ENCODE measurements at regions not wholly inside any gene's neighbourhood (a gene's known extent, or its start where the extent isn't known, plus 50 kb on each side); places are given as distances from the start of the nearest gene placed in this dataset.

- Histone ChIP-seq H3K4me3 (ENCODE audit: control insufficient read depth in 1 of 7, extremely low read depth in 1 of 7, insufficient read depth in 4 of 7, low read depth in 2 of 7, low read length in 6 of 7) (no peak overlapping the region), H3K36me3 (ENCODE audit: control insufficient read depth in 4 of 4, insufficient read depth in 4 of 4, low read length in 3 of 4) (peaks cover 0 to 7% (median 2%) of the 10 kb centered on the region in 4 experiments), H3K9me3 (ENCODE audit: control extremely low read depth in 1 of 5, control insufficient read depth in 4 of 5, insufficient read depth in 2 of 5, low read depth in 1 of 5, low read length in 4 of 5) (peaks cover 0 to 14% (median 4%) of the 10 kb centered on the region in 5 experiments), H3K27ac (ENCODE audit: insufficient read depth in 1 of 2, low read depth in 1 of 2, low read length in 2 of 2, poor library complexity in 1 of 2, severe bottlenecking in 2 of 2) (no peak overlapping the region), H3K27me3 (replicated peaks in 2 of 5; ENCODE audit: control insufficient read depth in 4 of 5, insufficient read depth in 5 of 5, low read length in 4 of 5) (no peaks in the 10 kb centered on the region), H3K4me1 (ENCODE audit: control extremely low read depth in 1 of 4, control insufficient read depth in 4 of 4, insufficient read depth in 4 of 4, low read length in 3 of 4) (no peaks in the 10 kb centered on the region)
- ChIA-PET CTCF (no interaction called here), POLR2A (no interaction called here)
- no peak for DNase-seq
- WGBS (ENCODE audit: insufficient coverage), result 93% methylated on average over 2 of the region's 3 CpGs
Measured at GRCh38 chr3:168730073-168730472, 634.3 kb upstream of the GOLIM4 start.

- ChIA-PET POLR2A (no interaction called here), CTCF (no interaction called here)
- H3K9me3 ChIP-seq (ENCODE audit: control extremely low read depth in 1 of 5, control insufficient read depth in 4 of 5, insufficient read depth in 2 of 5, low read depth in 1 of 5, low read length in 4 of 5), result peaks cover 0 to 13% (median 0%) of the 10 kb centered on the region in 5 experiments
- no peak overlapping the region for H3K4me3 ChIP-seq (ENCODE audit: control insufficient read depth in 1 of 7, extremely low read depth in 1 of 7, insufficient read depth in 4 of 7, low read depth in 2 of 7, low read length in 6 of 7)
- H3K4me1 ChIP-seq (ENCODE audit: control extremely low read depth in 1 of 4, control insufficient read depth in 4 of 4, insufficient read depth in 4 of 4, low read length in 3 of 4), result no peaks in the 10 kb centered on the region
- H3K27ac ChIP-seq (ENCODE audit: insufficient read depth in 1 of 2, low read depth in 1 of 2, low read length in 2 of 2, poor library complexity in 1 of 2, severe bottlenecking in 2 of 2), result no peak overlapping the region
- no peaks in the 10 kb centered on the region for H3K27me3 ChIP-seq (replicated peaks in 2 of 5; ENCODE audit: control insufficient read depth in 4 of 5, insufficient read depth in 5 of 5, low read length in 4 of 5)
- no peak for DNase-seq
- H3K36me3 ChIP-seq (ENCODE audit: control insufficient read depth in 4 of 4, insufficient read depth in 4 of 4, low read length in 3 of 4), result peaks cover 0 to 32% (median 0%) of the 10 kb centered on the region in 4 experiments
Measured at GRCh38 chr3:168722091-168722490, 626.4 kb upstream of the GOLIM4 start.

- CTCF ChIA-PET, result no interaction called here
Measured at GRCh38 chr3:168714609-168715240, 619.0 kb upstream of the GOLIM4 start.

GRCh38 chr3:168709073-168709472 is 613.3 kb upstream of the GOLIM4 start:
- Histone ChIP-seq H3K9me3 (ENCODE audit: control extremely low read depth in 1 of 5, control insufficient read depth in 4 of 5, insufficient read depth in 2 of 5, low read depth in 1 of 5, low read length in 4 of 5) (peaks cover 0 to 4% (median 0%) of the 10 kb centered on the region in 5 experiments), H3K36me3 (ENCODE audit: control insufficient read depth in 4 of 4, insufficient read depth in 4 of 4, low read length in 3 of 4) (peaks cover 0 to 5% (median 0%) of the 10 kb centered on the region in 4 experiments), H3K27ac (ENCODE audit: insufficient read depth in 1 of 2, low read depth in 1 of 2, low read length in 2 of 2, poor library complexity in 1 of 2, severe bottlenecking in 2 of 2) (no peak overlapping the region), H3K4me1 (ENCODE audit: control extremely low read depth in 1 of 4, control insufficient read depth in 4 of 4, insufficient read depth in 4 of 4, low read length in 3 of 4) (no peaks in the 10 kb centered on the region), H3K27me3 (replicated peaks in 2 of 5; ENCODE audit: control insufficient read depth in 4 of 5, insufficient read depth in 5 of 5, low read length in 4 of 5) (no peaks in the 10 kb centered on the region), H3K4me3 (ENCODE audit: control insufficient read depth in 1 of 7, extremely low read depth in 1 of 7, insufficient read depth in 4 of 7, low read depth in 2 of 7, low read length in 6 of 7) (no peak overlapping the region)
- no peak for DNase-seq
- WGBS (ENCODE audit: insufficient coverage), result 93% methylated on average over 8 of the region's 9 CpGs
- CTCF ChIA-PET, result no interaction called here
- POLR2A ChIA-PET, result no interaction called here

More at GRCh38 chr3:168714609-168715240, 619.0 kb upstream of the GOLIM4 start:
- H3K4me1 ChIP-seq (ENCODE audit: control extremely low read depth in 1 of 4, control insufficient read depth in 4 of 4, insufficient read depth in 4 of 4, low read length in 3 of 4), result no peaks in the 10 kb centered on the region
- 13% methylated on average over 1 of the region's 1 CpG for WGBS (ENCODE audit: insufficient coverage)
- DNase-seq, result peak; percentile 4 to 74 (median 66)
- H3K27ac ChIP-seq (ENCODE audit: insufficient read depth in 1 of 2, low read depth in 1 of 2, low read length in 2 of 2, poor library complexity in 1 of 2, severe bottlenecking in 2 of 2), result no peak overlapping the region
- peak overlapping the region in 1 of 7 experiments; percentile 26 for H3K4me3 ChIP-seq (ENCODE audit: control insufficient read depth in 1 of 7, extremely low read depth in 1 of 7, insufficient read depth in 4 of 7, low read depth in 2 of 7, low read length in 6 of 7)
- peaks cover 0 to 9% (median 0%) of the 10 kb centered on the region in 5 experiments for H3K9me3 ChIP-seq (ENCODE audit: control extremely low read depth in 1 of 5, control insufficient read depth in 4 of 5, insufficient read depth in 2 of 5, low read depth in 1 of 5, low read length in 4 of 5)
- POLR2A ChIA-PET, result no interaction called here
- H3K27me3 ChIP-seq (replicated peaks in 2 of 5; ENCODE audit: control insufficient read depth in 4 of 5, insufficient read depth in 5 of 5, low read length in 4 of 5), result no peaks in the 10 kb centered on the region
- H3K36me3 ChIP-seq (ENCODE audit: control insufficient read depth in 4 of 4, insufficient read depth in 4 of 4, low read length in 3 of 4), result peaks cover 0 to 7% (median under 1%) of the 10 kb centered on the region in 4 experiments

- CTCF ChIA-PET, result no interaction called here
- WGBS (ENCODE audit: insufficient coverage), result 100% methylated on average over 1 of the region's 2 CpGs
Measured at GRCh38 chr3:168707900-168708299, 612.2 kb upstream of the GOLIM4 start.

DNA sequence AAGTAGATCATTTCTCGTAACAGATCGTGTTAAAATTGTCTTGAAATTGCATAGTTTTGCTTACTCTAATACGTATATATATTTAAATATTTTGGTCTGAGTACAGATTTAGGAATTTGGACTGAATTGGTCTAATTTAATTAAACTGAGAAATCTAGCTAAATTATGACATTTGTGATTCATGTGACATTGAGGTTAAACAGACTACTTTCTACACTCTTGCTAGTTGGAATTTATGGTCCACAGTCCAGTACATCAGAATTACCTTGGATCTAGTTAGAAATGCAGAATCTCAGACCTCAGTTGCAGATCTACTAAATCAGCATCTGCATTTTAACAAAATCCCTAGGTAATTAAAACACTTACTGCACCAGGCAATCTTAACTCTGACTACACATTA is 609.7 kb upstream of the GOLIM4 start:
- Histone ChIP-seq H3K4me3 (ENCODE audit: control insufficient read depth in 1 of 7, extremely low read depth in 1 of 7, insufficient read depth in 4 of 7, low read depth in 2 of 7, low read length in 6 of 7) (no peak overlapping the region), H3K36me3 (ENCODE audit: control insufficient read depth in 4 of 4, insufficient read depth in 4 of 4, low read length in 3 of 4) (peaks cover 0 to 5% (median 3%) of the 10 kb centered on the region in 4 experiments), H3K9me3 (ENCODE audit: control extremely low read depth in 1 of 5, control insufficient read depth in 4 of 5, insufficient read depth in 2 of 5, low read depth in 1 of 5, low read length in 4 of 5) (peaks cover 0 to 3% (median 2%) of the 10 kb centered on the region in 5 experiments), H3K4me1 (ENCODE audit: control extremely low read depth in 1 of 4, control insufficient read depth in 4 of 4, insufficient read depth in 4 of 4, low read length in 3 of 4) (no peaks in the 10 kb centered on the region), H3K27ac (ENCODE audit: insufficient read depth in 1 of 2, low read depth in 1 of 2, low read length in 2 of 2, poor library complexity in 1 of 2, severe bottlenecking in 2 of 2) (no peak overlapping the region), H3K27me3 (replicated peaks in 2 of 5; ENCODE audit: control insufficient read depth in 4 of 5, insufficient read depth in 5 of 5, low read length in 4 of 5) (no peaks in the 10 kb centered on the region)
- CTCF ChIA-PET, result no interaction called here
- POLR2A ChIA-PET, result no interaction called here
- 100% methylated on average over 1 of the region's 3 CpGs for WGBS (ENCODE audit: insufficient coverage)
- no peak for DNase-seq

More at GRCh38 chr3:168707900-168708299, 612.2 kb upstream of the GOLIM4 start:
- Histone ChIP-seq H3K9me3 (ENCODE audit: control extremely low read depth in 1 of 5, control insufficient read depth in 4 of 5, insufficient read depth in 2 of 5, low read depth in 1 of 5, low read length in 4 of 5) (peaks cover 0 to 4% (median 0%) of the 10 kb centered on the region in 5 experiments), H3K27ac (ENCODE audit: insufficient read depth in 1 of 2, low read depth in 1 of 2, low read length in 2 of 2, poor library complexity in 1 of 2, severe bottlenecking in 2 of 2) (no peak overlapping the region), H3K36me3 (ENCODE audit: control insufficient read depth in 4 of 4, insufficient read depth in 4 of 4, low read length in 3 of 4) (peaks cover 0 to 5% (median under 1%) of the 10 kb centered on the region in 4 experiments), H3K4me1 (ENCODE audit: control extremely low read depth in 1 of 4, control insufficient read depth in 4 of 4, insufficient read depth in 4 of 4, low read length in 3 of 4) (no peaks in the 10 kb centered on the region), H3K27me3 (replicated peaks in 2 of 5; ENCODE audit: control insufficient read depth in 4 of 5, insufficient read depth in 5 of 5, low read length in 4 of 5) (no peaks in the 10 kb centered on the region), H3K4me3 (ENCODE audit: control insufficient read depth in 1 of 7, extremely low read depth in 1 of 7, insufficient read depth in 4 of 7, low read depth in 2 of 7, low read length in 6 of 7) (no peak overlapping the region)
- POLR2A ChIA-PET, result no interaction called here
- peak in 2 of 3 donors; percentile 4 to 27 for DNase-seq

- DNase-seq, result no peak
- Histone ChIP-seq H3K27ac (ENCODE audit: insufficient read depth in 1 of 2, low read depth in 1 of 2, low read length in 2 of 2, poor library complexity in 1 of 2, severe bottlenecking in 2 of 2) (no peak overlapping the region), H3K9me3 (ENCODE audit: control extremely low read depth in 1 of 5, control insufficient read depth in 4 of 5, insufficient read depth in 2 of 5, low read depth in 1 of 5, low read length in 4 of 5) (peaks cover 0 to 13% (median 4%) of the 10 kb centered on the region in 5 experiments), H3K4me3 (ENCODE audit: control insufficient read depth in 1 of 7, extremely low read depth in 1 of 7, insufficient read depth in 4 of 7, low read depth in 2 of 7, low read length in 6 of 7) (no peak overlapping the region), H3K4me1 (ENCODE audit: control extremely low read depth in 1 of 4, control insufficient read depth in 4 of 4, insufficient read depth in 4 of 4, low read length in 3 of 4) (no peaks in the 10 kb centered on the region), H3K27me3 (replicated peaks in 2 of 5; ENCODE audit: control insufficient read depth in 4 of 5, insufficient read depth in 5 of 5, low read length in 4 of 5) (no peaks in the 10 kb centered on the region), H3K36me3 (ENCODE audit: control insufficient read depth in 4 of 4, insufficient read depth in 4 of 4, low read length in 3 of 4) (peaks cover 0 to 13% (median 5%) of the 10 kb centered on the region in 4 experiments)
- WGBS (ENCODE audit: insufficient coverage), result 93% methylated on average over 2 of the region's 3 CpGs
- POLR2A ChIA-PET, result no interaction called here
- CTCF ChIA-PET, result no interaction called here
Measured at GRCh38 chr3:168696051-168696450, 600.3 kb upstream of the GOLIM4 start.

Data from common myeloid progenitor, CD34-positive (primary cell).